ENCODE measurements at regions not wholly inside any gene's neighbourhood (a gene's known extent, or its start where the extent isn't known, plus 50 kb on each side); places are given as distances from the start of the nearest gene placed in this dataset.

DNA sequence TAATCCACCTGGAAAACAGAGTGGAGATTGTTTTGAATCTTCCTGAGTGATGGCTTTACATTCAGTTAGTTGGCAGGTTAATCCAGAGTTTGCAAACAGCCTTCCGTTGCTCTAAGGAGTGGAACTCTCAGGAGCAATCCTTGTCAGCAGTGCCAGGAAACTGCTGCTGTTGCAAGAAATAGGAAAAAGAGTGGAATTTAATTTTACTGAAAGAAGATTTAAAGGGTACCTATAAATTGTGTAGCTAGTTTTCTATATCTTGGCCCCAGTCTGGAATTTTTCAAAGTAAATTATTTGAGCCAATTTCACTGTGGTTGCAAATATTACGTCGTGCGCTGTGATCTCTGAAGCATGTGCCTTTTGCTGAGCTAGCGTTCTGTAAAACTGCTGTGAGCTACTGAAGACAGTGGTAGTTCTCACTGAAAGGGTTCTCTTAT lies 55.5 kb upstream of the SLC5A12 start:
- intact Hi-C loops (cut with DNase I), result no loop called here
- no peak for DNase-seq (ENCODE audit: low spot score)

DNA sequence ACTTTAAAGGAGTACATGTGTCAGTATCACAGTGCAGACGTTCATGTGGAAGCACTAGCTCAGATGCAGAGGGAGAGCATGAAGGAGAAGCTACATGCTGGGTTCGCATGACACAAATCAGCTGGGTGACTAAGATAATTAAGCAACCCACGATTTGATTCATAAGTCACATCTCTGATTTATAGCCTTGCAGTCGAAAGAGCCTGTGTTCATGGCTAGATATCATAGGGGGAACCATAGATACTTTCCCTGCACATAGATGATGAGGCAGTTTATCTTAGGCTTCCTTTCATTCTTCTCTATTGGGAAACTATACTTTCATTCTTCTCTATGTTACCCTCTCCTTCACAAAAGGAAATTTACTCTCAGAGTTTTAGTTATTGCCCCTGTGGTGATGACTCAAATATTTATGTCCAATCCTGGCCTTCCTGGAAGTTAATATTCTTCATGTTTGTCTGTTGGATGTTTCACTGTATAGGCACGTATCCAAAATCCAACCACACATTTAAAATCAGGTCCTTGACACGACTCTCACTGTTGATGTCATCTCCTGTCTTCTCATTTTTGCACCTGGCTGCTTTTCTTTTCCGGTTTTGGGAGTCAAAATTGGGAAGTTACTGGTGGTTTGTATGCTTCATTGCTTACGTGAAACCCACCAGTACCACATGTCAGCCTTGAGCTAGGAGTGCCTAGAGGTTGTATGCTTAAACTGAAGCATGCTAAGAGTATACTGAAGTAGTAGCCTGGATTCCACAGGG lies 56.3 kb upstream of the SLC5A12 start:
- intact Hi-C loops (cut with DNase I), result no loop called here
- no peak for DNase-seq (ENCODE audit: low spot score)

DNA sequence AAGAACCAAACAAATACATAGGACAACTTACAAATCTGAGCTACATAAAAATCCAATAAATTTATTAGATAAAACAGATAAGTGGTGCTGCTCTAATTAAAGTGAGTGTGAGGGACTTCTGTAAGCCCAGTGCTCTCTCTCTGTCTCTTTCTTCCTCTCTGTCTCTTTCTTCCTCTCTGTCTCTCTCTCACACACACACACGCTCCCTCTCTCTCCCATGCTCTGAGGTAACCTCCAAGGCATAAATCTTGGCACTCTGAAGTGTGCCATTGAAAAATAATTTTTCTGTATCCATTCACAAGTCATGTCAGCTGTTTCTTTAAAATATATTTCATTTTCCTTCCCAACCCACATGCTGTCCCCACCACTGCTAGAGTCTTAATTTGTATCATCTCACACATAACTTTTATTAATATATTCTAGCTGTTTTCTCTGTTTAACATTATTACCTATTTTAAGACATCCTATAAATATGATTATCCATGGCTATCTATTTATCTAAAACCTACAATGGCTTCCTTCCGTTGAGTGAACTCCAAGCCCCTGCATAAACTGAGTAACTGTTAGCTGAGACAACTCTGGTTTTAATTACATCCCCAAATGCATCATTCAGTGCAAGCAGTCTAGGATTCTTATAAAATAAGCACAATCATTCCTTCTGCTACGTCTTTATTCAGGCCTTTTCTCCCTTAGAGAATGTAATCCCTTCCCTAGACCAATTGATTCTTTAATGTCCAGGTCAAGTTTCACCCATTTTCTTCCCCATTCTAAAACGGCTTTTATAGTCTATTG lies 57.4 kb upstream of the SLC5A12 start:
- DNase-seq (ENCODE audit: low spot score), result no peak
- intact Hi-C loops (cut with DNase I), result no loop called here

DNA sequence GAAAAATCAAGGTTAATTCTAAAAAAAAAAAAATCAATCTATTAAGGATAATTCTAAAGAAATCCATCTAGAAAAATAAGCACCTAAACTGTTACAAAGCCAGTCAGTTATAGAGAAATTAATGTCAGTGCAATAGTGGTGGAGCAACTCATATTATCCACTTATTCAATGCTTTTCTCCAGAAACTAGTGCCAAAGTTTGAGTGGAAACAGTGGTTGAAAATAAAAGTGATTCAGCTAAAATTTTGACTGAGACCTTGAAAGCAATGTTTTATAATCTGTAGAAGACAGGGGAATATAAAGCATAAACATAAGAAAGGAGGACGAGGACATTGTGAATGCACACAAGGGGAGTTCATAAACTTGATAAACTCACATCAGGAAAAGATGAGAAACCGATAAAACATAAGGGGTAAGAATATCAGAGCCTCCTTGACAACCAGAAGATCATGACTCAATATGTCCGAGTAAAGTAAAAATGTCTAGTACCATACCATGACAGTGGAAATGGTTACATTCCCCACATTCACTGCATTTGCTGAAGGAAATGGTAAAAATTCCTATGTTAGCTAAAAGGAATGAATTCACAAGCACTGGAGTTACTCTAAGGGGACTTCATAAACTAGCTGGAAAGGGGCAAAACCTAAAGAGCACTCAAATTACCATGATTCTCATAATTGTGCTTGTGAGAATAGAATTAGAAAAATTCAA lies 58.7 kb upstream of the SLC5A12 start:
- no peak for DNase-seq (ENCODE audit: low spot score)
- intact Hi-C loops (cut with DNase I), result no loop called here

DNA sequence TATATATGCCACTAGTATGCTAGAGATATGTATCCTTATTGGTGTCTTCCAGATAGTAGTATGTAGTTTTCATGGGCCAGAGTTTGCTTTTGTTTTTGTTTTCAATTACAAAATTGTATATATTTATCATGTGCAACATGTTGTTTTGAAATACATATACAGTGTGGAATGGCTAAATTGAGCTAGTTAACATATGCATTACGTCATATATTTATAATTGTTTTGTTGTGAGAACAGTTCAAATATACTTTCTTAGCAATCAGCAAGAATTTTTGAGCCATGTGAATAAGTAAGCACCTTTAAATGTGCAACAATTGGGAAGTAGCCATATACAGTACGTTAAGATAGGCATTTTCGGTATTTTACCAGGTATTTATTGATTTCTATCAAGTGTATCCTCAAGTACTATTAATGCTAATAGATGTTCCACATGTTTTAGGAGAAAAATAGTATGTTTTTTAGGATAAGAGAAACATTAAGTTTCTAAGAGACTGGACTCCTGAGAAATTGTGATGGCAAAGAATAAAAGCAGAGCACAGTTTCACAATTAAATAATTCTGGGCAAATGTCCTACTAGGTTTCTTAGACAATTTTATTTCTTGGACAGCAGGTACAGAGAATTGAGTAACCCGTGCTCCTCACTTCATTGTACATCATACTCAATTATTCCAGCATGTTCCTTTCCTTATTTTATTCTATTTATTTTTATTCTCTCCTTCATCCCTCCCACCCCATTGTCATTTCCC lies 60.5 kb upstream of the SLC5A12 start:
- intact Hi-C loops (cut with DNase I), result no loop called here
- DNase-seq (ENCODE audit: low spot score), result no peak

DNA sequence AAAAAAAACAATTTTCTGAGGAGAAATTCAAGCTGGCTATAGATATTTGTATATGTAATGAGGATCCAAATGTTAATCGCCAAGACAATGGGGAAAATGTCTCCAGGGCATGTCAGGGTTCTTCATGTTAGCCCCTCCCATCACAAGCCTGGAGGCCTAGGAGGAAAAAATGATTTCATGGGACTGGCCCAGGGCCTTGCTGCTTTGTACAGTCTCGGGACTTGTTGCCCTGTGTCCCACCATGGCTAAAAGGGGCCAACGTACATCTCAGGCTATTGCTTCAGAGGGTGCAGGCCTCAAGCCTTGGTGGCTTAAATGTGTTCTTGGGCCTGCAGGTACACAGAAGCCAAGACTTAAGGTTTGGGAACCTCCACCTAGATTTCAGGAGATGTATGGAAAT lies 62.1 kb upstream of the SLC5A12 start:
- intact Hi-C loops (cut with DNase I), result no loop called here
- no peak for DNase-seq (ENCODE audit: low spot score)

DNA sequence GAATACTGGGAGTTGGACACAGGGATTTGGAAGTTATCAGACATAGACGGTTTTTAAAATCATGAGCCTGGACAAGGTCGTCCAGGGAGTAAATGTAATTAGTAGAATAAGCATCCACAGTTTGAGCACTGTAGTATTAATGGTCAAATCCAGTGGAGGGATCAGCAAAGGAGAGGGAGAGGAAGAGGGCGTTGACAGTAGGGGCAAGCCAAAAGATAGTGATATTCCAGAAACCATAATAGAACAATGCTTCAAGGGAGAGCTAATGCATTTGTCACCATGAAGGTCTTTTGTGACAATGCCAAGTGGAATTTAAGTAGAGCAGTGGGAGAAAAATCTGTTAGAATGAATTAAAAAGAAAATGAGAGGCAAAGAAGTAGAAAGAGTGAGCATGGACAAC lies 68.9 kb upstream of the SLC5A12 start:
- intact Hi-C loops (cut with DNase I), result no loop called here
- no peak for DNase-seq (ENCODE audit: low spot score)

DNA sequence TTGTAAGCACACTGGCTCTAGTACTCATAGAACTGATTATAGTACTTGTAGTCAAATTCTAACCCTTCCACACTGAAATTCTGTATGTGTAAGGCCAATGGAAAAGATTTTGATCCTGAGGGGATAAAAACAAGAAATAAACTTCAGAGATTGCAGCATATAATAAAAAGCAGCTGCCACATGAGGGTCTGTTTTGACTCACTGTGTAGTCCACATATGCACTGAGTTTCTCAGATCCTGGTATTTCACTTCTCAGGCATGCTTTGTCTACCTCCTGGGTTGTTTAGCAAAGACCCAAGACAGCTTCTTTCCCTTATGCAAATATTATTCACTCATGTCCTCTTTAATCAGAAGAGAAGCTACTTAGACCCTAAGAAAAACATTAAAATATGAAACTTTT lies 71.1 kb upstream of the SLC5A12 start:
- DNase-seq (ENCODE audit: low spot score), result no peak
- intact Hi-C loops (cut with DNase I), result no loop called here

DNA sequence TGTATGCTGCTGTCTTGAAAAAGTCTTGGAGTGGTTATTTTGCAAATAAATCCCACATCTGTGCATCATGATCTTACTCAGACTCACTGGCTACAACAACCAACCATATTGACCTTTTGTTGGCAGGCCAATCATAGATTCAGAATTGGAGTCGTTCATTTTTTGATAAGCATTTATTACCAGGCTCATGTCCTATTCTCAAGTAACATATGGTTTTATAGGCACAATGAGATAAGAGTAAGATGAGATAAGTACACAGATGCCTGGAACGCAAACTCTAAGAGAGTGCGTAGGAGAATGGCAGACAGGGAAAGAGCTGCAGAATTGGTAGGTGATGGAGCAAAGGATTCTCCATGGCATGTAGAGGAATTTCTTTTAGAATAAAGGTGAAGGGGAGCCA lies 71.6 kb upstream of the SLC5A12 start:
- intact Hi-C loops (cut with DNase I), result no loop called here
- no peak for DNase-seq (ENCODE audit: low spot score)

DNA sequence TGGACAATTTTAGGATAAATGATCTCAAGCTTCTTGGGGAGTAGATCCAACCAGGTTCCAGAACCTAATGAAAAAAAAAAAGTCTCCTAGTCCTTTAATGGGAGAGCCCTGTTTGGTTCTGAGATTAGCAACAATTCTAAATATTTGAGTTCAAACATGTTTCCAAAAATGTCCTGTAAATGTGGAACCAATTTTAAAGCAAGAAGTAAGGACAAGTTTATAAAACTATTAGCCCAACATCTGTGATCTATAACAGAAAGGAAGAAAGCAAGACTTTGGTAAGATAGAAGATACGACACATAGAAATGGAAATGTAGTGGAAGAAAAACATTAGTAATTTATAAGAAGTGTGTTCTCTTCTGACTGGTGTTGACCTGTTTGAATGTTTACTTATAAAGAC lies 79.7 kb upstream of the SLC5A12 start:
- intact Hi-C loops (cut with DNase I), result no loop called here
- no peak for DNase-seq (ENCODE audit: low spot score)

DNA sequence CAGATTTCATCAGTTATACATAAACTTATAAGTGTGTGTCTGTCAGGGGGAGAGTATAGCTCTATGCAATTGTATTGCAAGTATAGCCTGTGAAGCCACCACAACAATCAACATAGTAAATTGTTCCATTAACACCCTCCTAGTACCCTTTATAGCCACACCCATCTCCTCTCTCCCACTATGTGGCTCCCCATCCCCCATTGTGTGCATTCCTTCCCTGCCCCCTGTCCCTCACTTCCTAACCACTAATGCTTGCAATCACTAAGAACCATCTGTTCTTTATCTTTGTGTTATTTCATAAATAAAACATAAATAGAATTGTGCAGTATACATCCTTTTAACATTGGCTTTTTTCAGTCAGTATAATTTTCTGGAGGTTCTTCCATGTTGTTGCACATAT lies 83.1 kb upstream of the SLC5A12 start:
- intact Hi-C loops (cut with DNase I), result no loop called here

DNA sequence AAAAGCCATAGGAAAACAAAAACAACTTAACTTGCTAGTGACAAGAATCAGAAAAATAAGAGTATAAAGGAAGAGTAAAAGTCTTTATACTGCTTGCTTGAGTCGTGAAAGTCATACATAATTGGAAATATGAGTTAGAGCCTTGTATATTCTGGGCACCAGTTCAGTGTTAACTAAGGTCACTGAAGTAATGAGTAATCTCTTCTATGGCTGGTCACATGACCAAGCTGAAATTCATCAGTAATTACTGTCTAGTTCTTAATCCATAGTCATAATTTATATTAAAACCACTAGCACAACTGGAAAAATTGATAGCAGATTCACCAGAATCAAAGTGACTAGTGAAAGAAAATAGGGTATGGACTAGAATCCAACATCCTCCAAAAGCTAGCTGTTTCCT lies 84.4 kb upstream of the SLC5A12 start:
- intact Hi-C loops (cut with DNase I), result no loop called here
- DNase-seq (ENCODE audit: low spot score), result no peak

More for the DNA sequence above, 83.1 kb upstream of the SLC5A12 start:
- no peak for DNase-seq (ENCODE audit: low spot score)

DNA sequence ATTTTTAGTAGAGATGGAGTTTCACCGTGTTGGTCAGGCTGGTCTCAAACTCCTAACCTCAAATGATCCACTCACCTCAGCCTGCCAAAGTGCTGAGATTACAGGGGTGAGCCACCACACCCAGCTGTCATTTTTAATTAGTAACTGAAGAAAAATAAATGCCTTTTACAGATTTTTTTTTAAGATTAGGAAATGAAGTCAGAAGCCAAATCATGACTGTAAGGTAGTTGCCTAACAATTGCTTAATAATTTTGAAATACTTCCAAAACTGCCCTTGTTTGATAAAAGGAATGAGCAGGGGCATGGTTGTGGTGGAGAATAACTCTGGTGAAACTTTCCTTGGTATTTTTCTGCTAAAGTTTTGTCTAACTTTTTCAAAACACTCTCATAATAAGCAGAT lies 98.9 kb upstream of the SLC5A12 start:
- intact Hi-C loops (cut with DNase I), result no loop called here
- no peak for DNase-seq (ENCODE audit: low spot score)

DNA sequence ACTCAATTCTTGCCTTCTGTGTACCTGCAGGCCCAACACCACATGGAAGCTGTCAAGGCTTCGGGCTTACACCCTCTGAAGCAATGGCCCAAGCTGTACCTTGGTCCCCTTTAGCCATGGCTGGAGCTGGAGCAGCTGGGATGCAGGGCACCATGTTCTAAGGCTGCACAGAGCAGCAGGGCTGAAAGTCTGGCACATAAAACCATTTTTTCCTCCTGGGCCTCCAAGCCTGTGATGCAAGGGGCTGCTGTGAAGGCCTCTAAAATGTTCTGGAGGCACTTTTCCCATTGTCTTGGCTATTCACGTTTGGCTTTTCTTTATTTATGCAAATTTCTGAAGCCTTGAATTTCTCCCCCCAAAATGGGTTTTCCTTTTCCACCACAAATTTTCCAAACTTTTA lies 102.1 kb upstream of the SLC5A12 start:
- intact Hi-C loops (cut with DNase I), result no loop called here
- no peak for DNase-seq (ENCODE audit: low spot score)

DNA sequence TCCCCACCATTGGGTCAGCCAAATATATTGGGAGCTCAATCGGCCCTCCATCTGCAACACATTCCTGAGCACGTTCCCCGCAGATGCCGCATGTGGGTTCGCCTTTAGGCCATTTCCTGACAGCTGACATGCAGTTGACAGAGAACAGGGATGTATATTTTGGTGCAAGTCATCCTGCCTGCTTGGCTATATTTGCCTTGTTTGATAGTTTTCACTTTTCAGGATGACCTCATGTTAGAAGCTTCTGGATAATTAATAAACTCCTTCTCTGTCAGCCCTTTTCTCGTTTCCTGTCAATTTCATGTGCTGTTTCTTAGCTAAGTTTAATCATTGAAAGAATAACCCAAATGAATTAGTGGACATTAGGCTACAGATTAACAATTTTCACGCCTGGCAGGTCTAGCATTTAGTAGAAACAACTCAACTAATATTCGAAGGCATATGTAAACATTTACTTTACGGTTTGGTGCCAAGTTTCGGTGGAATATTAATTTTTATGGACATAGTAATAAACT lies 105.8 kb upstream of the SLC5A12 start:
- intact Hi-C loops (cut with DNase I), result no loop called here
- no peak for DNase-seq (ENCODE audit: low spot score)

DNA sequence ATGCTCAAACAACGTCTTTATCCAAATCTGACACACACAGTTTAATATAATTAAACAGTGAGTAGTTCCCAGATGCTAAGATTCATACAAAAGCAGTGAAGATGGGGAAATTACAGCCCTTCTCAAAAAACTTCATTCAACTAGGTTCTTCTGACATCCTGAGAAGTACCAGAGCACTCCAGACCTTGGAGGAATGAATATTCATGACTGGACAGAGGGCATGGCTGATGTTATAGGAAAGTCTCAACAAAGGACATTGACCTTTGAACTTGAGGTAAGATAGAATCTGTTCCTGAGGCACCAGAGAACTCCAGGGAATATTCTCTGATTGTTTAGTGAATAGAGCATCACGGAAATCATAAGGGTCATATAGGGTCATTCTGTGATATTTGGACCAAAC lies 106.4 kb upstream of the SLC5A12 start:
- DNase-seq (ENCODE audit: low spot score), result no peak
- intact Hi-C loops (cut with DNase I), result no loop called here

DNA sequence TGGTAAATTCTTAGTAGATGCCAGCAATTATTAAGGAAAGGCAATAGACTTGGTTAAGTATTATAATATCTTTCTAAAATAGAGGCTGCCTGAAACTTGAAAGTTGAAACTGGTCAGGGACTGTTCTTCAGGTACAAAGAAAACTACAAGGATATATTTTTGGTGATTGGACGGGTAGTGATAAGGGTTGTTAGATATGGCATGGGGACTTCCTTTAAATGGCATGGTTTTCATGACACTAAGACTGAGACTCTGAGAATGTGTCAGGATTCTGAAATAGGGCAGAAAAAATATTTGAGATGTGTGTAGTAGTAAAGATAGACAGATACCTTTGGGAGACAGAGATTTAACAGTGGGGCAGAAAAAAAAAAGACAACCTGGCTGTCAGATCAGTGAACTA lies 108.4 kb upstream of the SLC5A12 start:
- intact Hi-C loops (cut with DNase I), result no loop called here

DNA sequence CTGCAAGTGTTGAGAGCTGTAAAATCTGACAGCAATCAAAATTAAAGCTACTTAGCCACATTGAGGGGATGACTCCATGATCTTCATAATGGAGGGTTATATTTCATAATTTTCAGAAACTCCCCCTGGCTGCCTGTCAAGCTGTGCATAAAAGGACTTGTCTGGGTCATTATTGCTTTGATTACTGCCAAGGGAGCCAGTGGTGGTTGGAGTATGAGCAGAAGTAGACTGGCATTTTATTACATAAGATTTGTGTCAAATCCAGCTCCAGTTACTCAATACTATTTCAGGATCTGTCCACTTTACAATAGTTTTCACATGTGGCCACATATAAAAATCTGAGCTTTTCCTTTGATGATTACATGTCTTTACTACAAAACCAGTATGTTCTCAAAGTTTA lies 108.9 kb upstream of the SLC5A12 start:
- intact Hi-C loops (cut with DNase I), result no loop called here
- no peak for DNase-seq (ENCODE audit: low spot score)

More for the DNA sequence above, 108.4 kb upstream of the SLC5A12 start:
- no peak for DNase-seq (ENCODE audit: low spot score)

DNA sequence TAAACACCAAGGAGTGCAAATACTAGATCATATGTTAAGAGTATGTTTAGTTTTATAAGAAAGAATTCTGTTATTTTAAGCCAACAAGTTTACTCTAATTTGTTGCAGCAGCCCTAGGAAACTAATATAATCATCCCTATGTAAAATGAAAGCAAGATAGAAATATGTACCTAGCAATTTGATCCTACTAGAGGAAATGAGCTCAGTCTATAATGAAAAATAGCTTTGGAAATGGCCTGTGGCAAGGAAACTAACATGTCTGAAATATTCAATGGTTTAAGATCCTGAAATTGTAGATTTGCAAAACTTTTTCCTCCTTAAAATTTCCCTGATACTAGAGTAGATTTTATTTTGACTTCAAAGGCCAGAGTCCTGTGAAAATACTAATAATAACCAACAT lies 112.7 kb upstream of the SLC5A12 start:
- DNase-seq (ENCODE audit: low spot score), result no peak
- intact Hi-C loops (cut with DNase I), result no loop called here

DNA sequence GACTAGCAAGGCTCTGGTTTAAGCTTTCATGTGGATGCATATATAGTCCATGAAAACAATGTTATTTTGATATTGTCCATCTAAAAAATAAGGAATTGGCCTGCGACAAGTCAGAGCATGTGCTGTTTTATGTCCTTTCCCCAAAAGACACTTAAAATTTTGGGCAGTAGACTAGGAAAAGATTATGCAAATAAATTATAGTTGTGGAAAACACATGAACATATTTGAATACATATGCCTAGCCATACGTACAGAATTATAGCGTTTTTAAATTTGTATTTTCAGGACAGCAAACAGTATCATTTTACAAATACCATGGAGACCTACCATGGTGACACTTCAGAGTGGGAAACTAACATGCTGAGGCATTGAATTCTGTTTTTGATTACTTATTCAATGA lies 113.8 kb upstream of the SLC5A12 start:
- intact Hi-C loops (cut with DNase I), result no loop called here
- DNase-seq (ENCODE audit: low spot score), result no peak
